ENCODE measurements at regions not wholly inside any gene's neighbourhood (a gene's known extent, or its start where the extent isn't known, plus 50 kb on each side); places are given as distances from the start of the nearest gene placed in this dataset.

DNA sequence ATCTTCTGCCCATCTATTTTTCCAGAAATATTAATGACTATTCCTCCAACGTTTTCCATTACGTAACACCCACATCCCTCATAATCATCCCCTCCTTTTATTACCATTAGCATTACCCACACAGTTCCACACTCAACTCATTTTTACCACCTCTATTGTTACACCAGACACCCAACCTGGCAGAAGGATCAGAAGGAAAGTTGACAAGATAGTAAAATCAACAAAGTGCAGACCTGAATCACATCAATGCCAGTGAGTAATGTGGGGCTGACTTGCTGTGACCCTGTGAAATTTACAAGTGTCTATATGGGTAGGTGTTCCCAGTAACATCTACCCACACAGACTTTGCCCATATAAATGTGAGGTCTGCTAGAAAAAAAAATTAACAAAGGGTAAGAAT is 568.2 kb downstream of the MAFB start:
- no peak for DNase-seq

DNA sequence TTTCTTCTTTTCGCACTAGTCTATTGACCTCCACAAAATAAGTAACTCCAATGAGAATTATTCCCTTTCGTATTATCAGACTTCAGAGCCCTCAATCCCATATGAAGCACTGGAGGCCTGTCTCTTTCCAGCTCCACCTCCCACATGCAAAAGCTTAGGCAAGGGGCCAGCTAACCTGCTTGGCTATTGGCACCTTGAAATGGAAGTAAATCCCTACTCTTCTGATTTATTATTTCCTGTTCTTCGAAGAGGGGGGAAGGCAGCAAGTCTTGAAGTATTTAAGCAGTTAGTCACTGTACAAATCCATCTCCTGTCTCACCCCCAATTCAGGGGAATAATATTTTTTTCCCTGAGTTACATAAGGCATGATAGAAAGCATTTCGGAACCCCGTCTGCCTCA is 577.8 kb downstream of the MAFB start:
- DNase-seq, result no peak

DNA sequence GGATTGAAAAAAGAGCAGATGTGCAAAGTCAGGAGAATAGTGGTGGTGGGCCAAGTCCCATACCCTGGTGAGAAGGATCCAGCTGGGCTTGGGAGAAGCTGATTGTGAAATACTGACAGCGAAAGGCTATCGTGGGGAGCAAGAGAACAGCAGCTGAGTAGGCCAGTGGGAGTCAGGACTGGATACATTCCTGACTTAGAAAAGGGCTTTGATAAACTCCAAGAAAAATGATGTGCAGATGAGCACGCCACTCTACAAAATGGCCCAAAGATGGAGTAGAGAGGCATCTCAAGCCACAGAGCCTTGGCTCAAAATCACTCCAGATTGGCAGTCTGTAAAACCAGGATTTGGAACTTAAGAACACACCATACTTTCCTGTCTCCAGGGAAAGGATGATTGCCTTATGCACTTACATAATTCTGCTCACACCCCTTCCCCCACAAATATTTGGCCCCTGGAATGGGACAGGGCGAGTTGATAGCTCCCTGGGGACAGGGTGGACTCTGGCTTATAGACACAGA is 578.7 kb downstream of the MAFB start:
- no peak for DNase-seq

DNA sequence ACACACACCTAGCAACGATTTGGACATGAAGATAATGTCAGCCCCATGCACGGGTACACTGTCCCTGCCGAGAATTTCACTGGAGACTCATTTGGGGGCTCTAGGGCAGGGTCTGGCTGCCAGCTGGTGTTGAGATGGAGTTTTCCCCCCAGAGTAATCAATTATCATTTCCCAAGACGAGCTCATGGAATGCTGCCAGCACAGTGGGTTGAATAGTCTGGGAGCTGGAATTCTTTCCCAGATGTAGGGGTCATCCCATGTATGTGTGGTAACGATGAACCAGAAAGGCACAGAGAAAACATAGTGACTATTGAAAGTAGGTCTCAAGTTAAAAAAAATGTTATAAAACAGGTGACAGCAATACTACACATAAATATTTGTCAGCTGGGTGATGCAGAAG is 579.9 kb downstream of the MAFB start:
- DNase-seq, result no peak

DNA sequence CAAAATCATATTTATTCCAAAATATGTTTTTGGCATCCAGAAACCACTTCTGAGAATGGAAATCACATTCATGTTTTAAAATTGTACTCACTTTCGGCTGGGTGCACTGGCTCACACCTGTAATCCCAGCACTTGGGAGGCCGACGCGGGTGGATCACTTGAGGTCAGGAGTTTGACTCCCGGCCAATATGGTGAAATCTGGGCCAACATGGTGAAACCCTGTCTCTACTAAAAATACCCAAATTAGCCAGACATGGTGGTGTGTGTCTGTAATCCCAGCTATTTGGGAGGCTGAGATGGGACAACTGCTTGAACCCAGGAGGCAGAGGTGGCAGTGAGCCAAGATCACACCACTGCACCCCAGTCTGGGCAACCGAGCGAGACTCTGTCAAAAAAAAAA is 580.7 kb downstream of the MAFB start:
- no peak for DNase-seq

DNA sequence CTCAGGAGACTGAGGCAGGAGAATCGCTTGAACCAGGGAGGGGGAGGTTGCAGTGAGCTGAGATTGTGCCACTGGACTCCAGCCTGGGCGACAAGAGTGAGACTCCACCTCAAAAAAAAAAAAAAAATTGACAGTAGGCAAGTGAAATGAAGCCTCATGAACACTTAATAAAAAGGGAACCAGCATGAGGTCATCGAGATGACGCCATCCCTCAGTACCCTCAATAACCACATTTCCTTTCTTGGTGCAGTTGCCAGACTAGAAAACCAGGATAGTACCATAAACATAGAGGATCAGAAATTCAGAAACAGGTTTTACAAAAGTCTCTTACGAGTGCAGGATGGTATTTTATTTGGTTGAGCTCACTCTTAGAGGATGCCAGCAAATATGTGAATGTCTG is 584.1 kb downstream of the MAFB start:
- DNase-seq, result no peak

DNA sequence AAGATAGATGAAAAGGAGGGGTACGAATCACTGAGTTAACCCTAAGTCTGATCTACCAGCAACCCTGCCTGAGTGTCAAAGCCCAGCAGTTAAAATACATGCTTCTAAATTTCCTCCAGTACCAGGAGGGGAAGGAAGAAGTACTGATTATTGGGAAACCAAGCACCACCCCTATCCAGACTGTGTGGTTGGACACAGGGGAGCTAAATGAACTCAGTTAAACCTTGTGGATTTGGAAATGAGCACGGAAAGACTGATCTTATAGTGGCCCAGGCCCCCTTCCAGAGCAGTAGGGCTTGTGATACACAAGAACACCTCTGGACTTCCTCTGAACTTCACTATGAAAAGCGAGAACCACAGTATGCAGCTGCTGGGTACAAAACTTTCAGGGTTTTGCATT is 585.6 kb downstream of the MAFB start:
- DNase-seq, result no peak

DNA sequence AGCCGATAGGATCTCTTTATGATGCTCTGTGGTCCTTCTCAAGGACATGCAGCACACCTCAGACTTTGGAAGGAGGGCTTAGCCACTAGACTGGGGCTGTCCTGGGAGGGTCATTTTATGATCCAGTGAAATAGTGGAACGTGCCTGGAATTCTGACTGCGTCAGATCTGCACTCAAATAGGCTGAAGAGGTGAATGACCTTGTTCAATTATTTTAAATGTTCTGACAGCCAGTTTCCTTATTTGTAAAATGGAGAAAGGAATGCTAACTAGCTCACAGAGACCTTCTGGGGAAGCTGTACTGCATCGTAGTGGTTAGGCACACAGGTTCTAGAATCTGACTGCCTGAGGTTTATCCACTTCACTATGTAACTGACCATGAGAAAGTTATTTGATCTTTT is 587.5 kb downstream of the MAFB start:
- DNase-seq, result no peak

DNA sequence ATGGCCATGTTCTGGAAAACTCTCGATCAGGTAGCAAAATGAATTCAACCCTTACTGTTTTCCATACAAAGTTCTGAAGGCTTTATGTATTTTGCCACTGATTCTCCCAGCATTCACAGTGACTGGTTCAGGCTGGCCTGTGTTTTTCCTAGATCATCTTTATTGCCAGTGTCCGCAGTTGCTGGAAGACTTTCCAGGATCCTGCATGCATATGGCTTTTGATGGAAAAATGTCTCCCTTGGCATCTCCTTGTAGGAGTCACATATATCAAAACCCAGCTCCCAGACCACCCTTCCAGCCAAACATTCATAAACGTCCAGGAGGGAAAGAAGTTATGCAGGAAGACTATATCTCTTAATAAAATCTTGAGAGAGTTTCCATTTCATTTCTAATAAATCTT is 588.8 kb downstream of the MAFB start:
- no peak for DNase-seq

DNA sequence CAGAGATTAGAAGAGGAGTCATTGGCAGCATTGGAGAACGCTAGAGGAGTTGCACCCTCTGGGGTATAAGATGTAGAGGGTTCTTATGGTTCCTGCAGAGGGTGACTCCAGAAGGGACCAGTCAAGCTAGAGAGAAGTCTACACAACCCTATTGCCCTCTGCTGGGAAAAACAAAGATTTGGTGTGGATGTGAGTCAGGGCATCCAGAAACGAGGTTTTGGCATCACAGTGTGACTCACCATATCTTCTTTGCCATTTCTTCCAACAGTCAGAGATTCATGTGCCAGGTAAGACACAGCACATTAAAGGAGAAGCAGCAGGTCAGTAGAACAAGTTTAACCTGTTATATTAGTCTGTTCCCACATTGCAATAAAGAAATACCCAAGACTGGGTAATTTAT is 598.8 kb downstream of the MAFB start:
- no peak for DNase-seq

DNA sequence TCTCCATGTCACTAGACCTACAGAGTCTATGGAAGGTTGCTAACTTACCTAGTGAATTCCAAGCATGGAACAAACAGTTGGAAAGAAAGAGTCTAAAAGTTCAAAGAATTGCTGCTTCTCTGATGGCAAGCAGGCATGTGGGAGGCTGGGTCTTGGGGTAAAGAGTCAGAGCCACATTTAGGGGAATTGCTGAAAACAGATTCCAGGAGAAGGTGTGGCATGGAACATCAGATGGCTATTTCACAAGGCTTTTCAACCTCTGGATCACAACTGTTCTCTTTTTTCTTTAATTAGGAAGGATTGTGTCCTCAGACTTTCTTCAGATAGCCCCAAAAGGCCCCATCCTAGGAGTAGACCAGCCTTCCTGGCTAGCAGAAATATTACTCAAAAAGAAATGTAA is 601.5 kb downstream of the MAFB start:
- DNase-seq, result no peak

DNA sequence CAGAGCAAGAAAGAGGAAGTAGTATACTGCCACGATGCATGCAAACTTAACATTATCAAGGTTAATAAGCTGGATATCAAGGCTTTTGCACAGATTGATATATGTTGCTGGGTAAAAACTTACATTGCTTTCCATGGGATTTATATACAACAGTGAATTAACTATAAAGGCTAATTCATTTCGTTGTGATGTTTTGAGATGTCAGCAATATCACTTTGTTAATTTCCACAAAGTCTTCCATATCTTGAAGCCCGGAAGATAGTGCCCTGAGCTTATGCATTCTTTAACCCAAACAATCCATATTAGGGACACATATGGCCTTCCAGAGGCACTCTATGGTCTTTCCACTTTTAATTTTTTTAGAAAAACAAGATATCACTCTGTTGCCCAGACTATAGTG is 603.5 kb downstream of the MAFB start:
- no peak for DNase-seq

DNA sequence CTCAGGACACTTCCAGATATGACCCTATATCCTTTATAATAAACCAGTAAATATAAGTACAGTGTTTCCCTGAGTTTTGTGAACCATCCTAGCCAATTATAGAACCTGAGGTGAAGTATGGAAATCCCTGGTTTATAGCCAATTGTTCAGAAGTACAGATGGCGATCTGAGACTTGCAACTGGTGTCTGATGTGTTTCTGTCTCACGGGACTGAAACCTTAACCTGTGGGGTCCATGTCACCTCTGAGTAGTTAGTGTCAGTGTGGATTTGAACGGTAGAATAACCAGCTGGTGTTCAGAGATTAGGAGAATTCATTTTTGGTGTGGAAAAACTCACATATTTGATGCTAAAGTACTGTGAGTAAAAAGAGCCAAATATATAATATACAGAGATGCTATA is 606.6 kb downstream of the MAFB start:
- DNase-seq, result no peak

DNA sequence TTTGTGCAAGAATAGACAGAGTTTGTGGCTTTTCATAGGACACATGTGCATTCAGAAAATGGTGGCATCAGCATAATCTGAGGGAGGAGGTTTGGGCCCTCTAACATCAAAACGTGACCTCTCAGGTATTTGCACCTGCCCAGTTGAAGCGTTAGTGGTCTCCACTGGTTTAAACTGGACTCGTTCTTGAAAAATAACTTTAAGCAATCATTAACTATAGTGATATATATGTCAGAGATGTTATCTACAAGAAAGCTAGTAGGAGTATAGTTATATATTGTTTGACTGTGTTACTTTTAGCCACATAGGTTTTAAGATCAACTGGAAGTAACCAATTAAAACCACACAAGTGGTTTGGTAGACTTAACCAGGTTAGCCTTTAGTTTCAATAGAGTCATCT is 607.4 kb downstream of the MAFB start:
- DNase-seq, result no peak

DNA sequence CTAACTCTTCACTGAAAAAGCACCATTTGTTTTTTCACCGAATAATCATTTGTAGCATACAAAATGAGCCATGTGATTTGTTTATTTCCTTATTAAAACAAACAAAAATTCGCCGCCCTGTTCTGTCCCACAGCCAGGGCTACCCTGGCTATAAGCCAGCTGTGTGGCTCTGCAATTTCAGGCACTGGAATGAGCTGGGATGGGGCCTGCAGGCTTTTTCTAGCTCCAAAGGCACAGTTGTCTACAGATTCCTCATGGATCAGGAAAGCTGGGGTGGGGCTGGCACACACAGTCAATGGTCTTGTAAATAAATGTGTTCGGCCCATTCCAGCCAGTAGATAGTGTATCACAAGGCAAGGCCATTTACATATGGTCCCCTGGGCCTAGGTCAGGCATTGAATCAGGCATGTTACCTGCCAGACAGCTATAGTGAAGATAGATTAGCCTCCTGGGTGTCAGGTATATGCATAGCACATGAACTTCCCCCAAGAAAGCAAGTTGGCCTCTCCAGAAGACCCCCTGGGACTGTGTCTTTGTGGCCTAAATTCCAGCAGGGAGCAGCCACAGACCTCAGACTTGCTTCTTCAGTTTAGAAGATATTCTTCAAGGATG is 608.9 kb downstream of the MAFB start:
- no peak for DNase-seq

DNA sequence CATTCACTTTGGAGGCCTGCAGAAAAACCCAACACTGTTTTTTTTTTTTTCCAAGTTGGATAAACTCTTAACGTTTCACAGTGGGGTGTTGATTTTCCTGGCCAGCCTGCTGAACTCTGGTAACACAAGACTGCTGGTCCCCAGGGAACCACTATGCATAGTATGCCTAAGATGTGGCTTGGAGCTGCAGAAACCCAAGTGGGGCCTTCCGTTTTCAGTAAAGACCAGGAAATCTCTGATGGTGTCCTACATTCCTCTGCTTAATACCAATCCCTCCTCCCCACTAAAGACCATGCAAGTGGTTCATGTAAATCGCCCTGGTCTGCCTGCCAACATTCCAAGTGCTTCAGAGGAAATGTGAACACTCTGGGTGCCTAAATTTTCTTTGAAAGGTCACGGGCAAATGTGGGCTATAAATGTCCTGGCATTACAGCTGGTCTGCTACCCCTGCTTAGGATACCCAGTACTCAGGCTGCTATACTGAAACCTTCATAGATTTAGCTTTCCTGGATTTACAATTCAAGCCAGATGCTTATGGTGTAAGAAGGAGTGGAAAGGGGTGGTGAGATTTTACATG is 615.4 kb downstream of the MAFB start:
- no peak for DNase-seq

DNA sequence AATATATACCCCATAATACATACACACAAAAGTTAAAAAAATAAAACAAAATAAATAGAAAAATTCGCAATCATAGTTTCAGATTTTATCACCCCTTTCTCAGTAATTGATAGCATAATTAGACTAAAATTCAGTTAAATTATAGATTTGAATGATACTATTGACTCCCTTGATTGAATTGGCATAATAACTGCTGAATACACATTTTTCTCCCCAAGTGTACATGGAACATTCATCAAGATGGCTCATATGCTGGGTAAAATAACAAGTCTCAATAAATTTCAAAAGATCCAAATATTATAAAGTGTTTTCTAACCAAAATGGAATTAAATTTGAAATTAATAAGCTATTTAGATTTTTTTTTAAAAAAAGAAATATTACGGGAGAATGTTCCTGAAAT is 616.1 kb downstream of the MAFB start:
- DNase-seq, result no peak

DNA sequence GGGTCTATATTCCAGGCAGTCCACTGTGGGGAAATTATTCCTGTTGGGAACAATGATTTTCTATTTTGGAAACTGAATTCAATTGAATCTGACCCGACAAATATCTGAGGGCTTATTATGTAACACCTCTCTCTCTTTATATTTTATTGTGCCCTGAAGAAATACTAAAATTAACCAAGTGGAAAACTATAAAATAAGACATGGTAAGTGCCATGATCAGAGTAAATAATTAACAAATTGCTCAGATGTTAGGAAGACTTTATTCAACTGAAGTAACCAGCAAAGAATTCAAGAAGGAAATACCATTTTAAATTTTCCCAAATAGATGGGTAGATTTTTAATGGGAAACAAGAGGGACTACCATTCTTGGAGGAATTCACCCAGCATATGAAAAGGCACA is 632.9 kb downstream of the MAFB start:
- no peak for DNase-seq

DNA sequence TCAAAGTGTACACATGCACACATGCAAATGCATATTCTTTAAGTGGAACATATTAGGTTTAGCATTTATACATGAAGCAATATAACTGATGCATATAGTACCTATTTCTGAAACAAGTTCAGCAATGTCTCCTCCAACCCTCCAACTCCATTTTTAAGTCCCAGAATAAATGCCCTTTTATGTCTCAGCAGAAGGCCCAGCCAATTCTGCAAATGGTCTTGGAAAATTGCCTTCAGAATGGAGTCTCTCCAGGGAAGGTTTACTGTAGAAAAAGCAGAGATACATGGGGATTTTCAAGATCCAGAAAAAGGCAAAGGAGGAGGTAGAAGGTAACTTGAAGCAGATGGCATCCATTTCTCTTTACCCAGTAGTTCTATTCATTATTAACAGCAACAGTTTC is 633.3 kb downstream of the MAFB start:
- DNase-seq, result no peak

DNA sequence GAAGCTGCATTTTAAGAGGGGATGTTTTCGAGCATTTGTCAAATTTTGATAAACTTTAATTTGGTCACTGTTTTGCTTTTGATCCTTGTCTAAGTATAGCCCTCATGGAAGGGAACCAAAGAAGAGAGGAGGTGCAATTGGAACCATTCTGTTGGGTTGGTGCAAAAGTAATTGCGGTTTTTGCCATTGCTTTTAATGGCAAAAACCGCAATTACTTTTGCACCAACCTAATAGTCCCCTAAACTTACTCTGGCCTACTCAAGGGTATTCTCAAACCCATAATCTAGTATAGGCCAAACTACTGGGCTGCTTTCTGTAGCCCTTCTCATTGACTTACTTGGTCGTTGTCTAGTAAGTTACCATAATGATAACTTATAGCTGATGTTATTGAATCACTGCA is 634.7 kb downstream of the MAFB start:
- DNase-seq, result no peak

DNA sequence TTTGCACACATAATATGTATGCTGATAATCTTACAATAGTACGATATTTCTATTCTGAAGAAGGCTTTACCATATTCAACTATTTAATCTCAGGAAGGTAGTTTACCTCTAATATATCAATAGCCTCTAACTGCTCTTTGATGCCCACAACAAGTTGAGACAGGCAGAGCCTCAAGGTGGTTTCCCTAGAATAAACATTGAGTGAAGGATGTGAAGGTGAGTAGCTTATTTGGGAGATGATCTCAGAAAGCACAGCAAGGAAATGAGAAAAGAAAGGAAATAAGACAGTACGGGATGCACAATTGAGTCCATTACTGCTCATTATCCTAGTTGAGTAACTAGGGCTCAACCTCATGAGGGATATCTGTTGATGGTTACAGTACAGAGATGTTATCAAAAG is 638.4 kb downstream of the MAFB start:
- DNase-seq, result no peak

DNA sequence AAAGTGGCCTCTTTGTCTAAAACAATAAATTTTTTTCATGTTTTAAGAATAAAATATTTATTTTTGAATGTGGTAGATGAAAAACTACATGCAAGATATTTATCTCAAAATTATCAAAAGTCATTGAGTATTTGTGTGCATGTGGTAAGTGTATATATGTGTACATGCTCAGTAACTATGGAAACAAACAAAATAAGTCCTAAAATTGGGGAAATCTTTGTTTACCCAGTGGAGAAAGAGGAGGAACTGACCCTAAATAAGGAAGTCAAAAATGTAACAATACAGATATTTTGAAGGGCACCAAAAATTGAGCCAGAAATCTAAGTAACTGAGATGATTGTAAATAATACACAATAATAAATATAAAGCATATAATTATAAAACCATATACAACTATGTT is 639.2 kb downstream of the MAFB start:
- DNase-seq, result no peak

DNA sequence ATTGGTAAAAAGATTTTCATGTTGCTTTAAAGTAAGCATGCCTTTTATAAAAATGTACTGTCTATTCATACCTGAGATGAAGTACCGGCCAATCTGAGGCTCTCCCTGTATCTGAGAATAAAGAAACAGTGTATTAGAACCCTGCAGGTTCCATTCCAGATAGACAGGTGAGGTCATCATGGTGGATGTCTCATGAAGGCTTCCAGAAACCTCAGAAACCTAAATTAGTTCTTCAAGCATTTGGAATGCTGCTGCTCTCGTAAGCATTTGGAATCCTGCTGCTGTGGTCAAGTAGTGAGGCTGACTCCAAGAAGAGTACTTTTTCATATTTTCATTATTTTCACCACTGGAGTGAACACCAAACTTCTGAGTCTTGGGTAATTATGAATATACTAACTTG is 642.3 kb downstream of the MAFB start:
- no peak for DNase-seq

DNA sequence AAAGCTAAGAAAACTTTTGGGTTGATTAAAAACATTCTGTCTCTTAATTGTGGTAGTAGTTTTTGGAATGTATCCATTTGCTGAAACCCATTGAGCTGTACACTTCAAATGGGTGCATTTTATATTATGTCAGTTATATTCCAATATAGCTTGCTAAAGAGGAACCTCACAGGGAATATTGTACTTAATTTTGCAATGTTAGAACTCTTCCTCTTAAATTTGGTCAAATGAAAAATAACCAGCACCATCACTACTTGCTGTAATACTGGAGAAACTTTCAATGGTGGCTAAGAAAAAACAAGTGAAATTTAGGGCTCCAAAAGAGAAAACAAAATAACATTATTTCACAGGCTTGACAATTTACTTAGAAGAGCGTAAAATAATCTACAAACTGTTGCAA is 651.5 kb downstream of the MAFB start:
- DNase-seq, result no peak

DNA sequence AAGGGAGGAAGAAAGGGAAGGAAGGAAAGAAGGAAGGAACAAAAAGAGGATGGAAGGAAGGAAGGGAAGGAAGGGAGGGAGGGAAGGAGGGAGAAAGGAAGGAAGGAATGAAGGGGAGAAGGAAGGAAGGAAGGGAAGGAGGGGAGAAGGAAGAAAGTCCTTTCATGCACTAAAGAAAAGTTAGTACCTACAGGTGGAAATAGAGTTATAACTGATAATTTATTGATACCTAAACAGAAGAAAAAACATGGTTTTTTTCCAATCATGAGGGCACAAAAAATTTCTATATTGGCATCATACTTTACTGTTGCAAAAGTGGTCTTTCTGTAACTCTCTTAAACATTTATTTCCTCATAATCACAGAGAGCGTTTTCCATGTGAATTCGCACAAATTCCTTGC is 659.4 kb downstream of the MAFB start:
- no peak for DNase-seq

Measured in activated CD4-positive, alpha-beta T cell treated with anti-CD3 and anti-CD28 coated beads for 48 hours (primary cell).